ENCODE measurements at regions not wholly inside any gene's neighbourhood (a gene's known extent, or its start where the extent isn't known, plus 50 kb on each side); places are given as distances from the start of the nearest gene placed in this dataset.

DNA sequence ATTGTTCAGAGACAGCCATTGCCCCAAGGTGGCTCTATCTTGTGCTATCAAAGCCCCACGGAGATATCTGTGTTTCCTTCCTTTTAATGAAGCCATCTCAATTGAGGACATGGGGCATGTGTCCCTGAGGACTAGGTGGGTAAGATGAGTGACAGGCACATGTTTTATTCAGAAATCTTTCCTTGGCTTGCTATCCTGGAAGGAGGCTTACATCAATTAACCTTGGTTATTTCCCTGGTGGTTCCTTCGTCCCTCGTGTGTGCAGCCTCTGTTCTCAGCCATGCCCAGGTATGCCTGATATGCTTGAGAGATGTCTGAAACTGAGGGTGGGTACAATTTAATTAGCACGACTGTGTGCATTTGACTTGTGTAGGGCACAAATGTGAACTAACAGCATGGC is 102.2 kb upstream of the TUT7 start:
- FAIRE-seq = no peak
- no peak for DNase-seq (ENCODE audit: low spot score)

- no peak for FAIRE-seq
- no peak for DNase-seq (ENCODE audit: low spot score)
Observed at GRCh38 chr9:86454701-86455615, 100.7 kb upstream of the TUT7 start.

GRCh38 chr9:86452201-86452828 is 98.1 kb upstream of the TUT7 start:
- no peak for FAIRE-seq

GRCh38 chr9:86449246-86449645 is 95.0 kb upstream of the TUT7 start:
- DNase-seq (ENCODE audit: low spot score) (no peak), FAIRE-seq (no peak)

More at GRCh38 chr9:86452201-86452828, 98.1 kb upstream of the TUT7 start:
- DNase-seq (ENCODE audit: low spot score) = no peak

DNA sequence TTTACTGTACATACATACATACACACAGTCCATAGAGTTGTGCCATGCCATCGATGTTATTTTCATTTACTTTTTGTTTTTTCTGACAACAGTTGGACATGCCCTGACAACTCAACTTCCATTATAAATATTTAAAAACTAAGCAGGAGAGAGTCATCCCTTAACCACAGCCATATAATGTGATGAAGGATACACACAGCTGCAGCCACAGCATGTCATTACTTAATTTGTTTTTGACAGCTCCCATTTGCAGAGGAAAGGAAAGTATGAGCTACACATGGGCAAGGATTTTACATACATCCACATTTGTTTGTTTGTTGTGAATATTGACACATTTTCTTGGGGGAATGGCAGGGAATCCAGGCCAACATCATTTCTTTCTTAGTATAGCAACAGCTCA is 91.5 kb upstream of the TUT7 start:
- FAIRE-seq (no peak), DNase-seq (ENCODE audit: low spot score) (no peak)

DNA sequence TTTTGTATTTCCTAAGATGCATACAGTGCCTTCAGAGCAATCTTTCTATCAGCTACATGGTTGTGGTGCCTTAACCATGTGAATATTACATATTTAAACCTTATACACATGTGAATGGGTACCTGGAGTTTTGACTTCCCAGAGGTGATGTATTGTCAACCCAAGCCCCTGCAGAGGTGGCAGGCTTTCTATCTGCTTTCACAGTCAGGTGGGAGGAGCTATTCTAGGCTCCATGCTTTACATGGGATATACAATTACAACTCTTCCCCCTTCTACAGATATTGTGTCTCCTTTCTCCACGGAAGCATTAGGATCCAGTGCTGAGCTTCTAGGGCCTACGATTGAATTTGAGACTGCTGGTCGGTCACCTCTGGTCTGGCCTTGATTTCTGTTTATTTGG is 89.8 kb upstream of the TUT7 start:
- FAIRE-seq = no peak
- no peak for DNase-seq (ENCODE audit: low spot score)

DNA sequence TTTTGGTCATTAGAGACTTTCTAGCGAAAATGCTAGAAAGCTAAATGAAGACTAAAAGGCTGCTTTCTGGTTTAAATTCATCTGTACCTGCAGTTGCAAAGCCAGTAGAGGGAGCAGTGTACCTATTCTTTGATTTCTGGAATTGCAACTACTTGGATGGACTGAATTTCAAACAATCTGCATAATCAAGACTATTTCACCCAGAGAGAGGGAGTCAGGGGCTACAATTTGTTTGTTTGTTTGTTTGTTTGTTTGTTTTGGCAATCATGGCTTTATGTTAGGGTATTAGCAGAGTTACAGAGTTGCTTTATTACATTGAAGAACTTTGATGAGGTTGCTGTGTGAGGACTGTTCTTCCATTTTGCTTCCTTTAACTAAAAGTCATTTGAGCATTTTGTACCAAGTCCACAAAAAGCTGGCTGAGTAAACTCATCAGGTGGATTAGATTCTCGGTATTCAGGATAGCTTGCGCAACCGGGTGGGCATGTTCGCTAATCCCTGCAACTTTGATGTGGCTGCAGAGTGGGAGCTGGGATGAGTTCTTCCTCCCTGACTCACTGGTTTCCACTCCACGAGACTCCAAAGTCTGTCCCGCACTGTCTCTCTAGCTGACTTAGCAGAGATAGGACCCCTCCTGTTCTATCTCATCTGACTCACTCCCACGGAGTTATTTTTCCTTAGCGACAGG is 80.0 kb upstream of the TUT7 start:
- DNase-seq (ENCODE audit: low spot score) = peak; percentile 57
- no peak for FAIRE-seq

DNA sequence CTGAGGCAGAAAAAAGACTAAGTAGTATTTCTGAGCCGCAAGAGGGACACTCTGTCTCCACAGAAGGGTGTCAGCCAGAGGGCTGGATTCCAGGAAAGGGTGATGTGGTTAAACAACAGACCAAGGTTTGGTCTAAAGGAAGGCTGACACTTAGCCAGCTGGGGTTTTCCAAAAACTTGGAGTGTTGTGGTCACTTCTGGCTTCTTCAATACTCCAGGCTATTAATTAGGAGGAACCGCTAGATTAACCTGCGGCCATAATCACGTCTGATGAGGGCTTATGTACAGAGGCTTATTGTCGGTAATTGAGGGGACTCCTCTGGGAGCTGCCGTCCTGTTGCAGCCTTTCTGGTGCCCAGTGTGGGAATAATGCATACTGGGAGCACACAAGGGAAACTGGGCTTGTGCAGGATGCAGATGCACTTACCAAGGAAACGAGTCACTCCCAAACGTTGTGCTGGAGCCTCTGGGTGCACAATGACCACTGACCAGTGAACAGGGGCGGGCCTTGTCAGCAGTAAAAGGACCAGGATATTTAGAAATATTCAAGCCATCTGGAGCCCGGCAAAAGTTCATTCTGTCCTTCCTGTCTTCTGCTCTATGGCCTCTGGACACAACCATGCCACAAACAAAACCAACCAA is 70.2 kb upstream of the TUT7 start:
- FAIRE-seq (no peak), DNase-seq (ENCODE audit: low spot score) (no peak)

DNA sequence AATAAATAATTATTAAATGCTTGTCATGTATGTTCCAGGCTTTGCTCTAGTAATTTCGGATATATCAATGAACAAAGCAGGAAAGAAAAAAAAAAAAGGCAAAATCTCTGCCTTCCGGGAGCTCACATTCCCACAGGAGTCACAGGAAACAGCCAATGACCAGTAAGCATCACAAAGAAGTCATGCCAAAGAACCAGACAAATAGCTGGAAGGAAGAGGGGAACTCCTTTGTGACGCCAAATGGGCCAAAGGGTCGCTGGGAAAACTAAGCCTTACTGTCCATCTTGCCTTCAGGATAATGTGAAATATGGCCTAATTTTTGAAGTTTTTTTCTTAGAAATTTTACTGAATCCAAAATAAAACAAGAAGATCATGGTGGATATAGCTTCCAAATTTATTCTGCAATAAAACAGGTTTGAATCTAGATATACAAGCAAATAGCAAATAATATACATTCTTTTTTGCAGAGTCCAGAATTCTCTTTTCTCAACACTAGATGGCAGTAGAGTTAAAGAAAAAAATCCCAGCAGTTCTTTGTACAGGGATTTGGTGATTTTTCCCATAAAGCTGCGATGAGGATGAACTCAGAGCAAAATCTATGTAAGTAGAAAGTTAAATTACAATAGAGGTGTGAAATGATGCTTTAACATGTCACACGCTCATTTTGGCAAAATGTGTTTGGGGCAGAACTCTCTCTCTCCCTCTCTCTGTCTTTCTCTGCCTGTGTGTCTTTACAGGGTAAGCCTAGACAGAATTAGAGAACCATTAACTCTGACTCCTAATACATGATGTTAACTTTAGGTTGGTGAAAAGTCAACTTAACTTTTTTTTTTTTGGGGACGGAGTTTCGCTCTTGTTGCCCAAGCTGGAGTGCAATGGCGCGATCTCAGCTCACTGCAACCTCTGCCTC is 60.0 kb upstream of the TUT7 start:
- no peak for FAIRE-seq
- DNase-seq (ENCODE audit: low spot score) = peak; percentile 20

DNA sequence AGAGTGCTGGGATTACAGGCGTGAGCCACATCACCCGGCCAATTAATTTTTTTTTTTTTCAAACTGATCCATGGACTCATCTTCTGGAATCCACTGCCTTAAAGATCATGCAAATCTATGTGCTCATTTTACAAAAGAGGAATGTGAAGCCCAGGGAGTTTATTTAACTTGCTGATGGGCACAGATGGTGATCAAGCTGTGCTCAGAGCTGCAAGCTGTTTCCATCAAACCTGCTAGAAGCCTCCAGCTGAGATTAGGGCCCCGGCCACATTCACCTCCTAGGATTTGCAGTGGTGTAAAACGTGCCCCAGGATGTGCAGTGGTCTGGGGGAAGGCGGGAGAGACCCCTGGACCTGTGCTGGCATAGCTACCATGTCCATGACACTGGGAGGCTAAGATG is 56.1 kb upstream of the TUT7 start:
- FAIRE-seq (no peak), DNase-seq (ENCODE audit: low spot score) (no peak)

- FAIRE-seq = no peak
- no peak for DNase-seq (ENCODE audit: low spot score)
Observed at GRCh38 chr9:86408121-86408520, 53.9 kb upstream of the TUT7 start.

DNA sequence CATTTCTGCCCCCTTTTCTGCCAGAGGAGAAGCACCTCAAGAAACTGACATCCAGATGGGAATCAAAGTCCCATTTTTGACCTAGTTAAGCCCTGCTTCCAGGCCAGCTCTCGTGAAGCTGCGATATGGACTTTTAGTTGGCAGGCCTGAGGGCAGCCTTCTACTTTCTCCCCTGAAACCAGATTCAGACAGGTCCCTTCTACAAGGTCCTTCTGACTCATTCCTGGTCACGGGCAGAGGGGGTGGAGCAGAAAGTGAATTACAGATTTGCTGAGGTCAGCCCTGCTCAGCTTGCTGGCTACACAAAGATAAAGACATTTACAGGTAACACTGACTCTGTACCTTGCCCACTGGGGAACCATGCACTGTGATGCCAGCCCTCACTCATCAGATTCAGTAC is 52.8 kb upstream of the TUT7 start:
- no peak for FAIRE-seq
- peak; percentile 53 for DNase-seq (ENCODE audit: low spot score)

- peak; percentile 38 for DNase-seq (ENCODE audit: low spot score)
- FAIRE-seq = no peak
Observed at GRCh38 chr9:86406366-86406765, 52.2 kb upstream of the TUT7 start.

GRCh38 chr9:86405926-86406325 is 51.7 kb upstream of the TUT7 start:
- DNase-seq (ENCODE audit: low spot score) (peak; percentile 57), FAIRE-seq (no peak)

DNA sequence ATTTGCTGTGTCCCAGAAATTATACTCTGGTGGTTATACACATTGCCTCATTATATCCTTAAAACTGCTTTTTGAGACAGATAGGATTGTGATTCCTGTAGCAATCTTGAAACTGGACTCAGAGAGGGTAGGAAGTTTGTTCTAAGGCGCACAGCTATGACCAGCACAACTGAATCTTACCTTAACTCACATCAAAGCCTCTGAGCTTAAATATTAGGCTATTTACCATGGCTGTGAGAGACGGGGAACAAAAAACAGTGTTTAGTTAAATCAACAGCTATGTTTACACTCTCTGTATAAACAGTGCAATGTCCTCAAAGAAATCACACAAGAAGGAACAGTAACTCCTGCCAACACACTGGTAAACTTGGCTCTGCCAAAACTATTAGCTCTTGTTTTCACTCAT is 50.9 kb upstream of the TUT7 start:
- DNase-seq (ENCODE audit: low spot score) = no peak
- no peak for FAIRE-seq
